ENCODE measurements at regions not wholly inside any gene's neighbourhood (a gene's known extent, or its start where the extent isn't known, plus 50 kb on each side); places are given as distances from the start of the nearest gene placed in this dataset.

DNA sequence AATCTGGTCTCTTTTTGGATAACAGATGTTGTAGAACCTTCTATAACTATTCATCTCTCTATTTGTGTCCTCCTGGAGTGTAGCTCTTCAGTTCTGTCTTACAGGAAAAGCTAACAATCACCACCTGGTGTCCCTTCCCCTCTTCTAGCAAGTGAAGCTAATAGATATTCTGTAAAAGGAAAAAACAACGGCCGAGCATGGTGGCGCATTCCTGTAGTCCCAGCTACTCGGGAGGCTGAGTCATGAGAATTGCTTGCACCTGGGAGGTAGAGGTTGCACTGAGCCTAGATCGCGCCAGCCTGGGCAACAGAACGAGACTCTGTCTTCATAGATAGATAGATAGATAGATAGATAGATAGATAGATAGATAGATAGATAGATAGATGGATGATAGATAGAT lies 779.4 kb downstream of the TUSC7 start:
- 76 to 86% (median 81%) methylated on average over 7 of the region's 7 CpGs for WGBS, 3 donors
- ATAC-seq (no peak), DNase-seq (no peak)
- no peaks in the 10 kb centered on the region for H3K9me3 ChIP-seq
- no peaks in the 10 kb centered on the region for H3K36me3 ChIP-seq (ENCODE audit: insufficient read depth in 1 of 2, low read depth in 1 of 2)
- H3K27me3 ChIP-seq (ENCODE audit: insufficient read depth in 3 of 3, low read length in 2 of 3), result no peaks in the 10 kb centered on the region
- TF ChIP-seq, protein P1, sequence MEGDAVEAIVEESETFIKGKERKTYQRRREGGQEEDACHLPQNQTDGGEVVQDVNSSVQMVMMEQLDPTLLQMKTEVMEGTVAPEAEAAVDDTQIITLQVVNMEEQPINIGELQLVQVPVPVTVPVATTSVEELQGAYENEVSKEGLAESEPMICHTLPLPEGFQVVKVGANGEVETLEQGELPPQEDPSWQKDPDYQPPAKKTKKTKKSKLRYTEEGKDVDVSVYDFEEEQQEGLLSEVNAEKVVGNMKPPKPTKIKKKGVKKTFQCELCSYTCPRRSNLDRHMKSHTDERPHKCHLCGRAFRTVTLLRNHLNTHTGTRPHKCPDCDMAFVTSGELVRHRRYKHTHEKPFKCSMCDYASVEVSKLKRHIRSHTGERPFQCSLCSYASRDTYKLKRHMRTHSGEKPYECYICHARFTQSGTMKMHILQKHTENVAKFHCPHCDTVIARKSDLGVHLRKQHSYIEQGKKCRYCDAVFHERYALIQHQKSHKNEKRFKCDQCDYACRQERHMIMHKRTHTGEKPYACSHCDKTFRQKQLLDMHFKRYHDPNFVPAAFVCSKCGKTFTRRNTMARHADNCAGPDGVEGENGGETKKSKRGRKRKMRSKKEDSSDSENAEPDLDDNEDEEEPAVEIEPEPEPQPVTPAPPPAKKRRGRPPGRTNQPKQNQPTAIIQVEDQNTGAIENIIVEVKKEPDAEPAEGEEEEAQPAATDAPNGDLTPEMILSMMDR (IDR thresholded peaks at IDR 0.05), result no peak
- no peak overlapping the region for H3K27ac ChIP-seq
- no peaks in the 10 kb centered on the region for H3K4me1 ChIP-seq
- intact Hi-C loops (cut with DNase I), result no loop called here
- H3K4me3 ChIP-seq, result no peak overlapping the region

- Histone ChIP-seq H3K4me3 (no peak overlapping the region), H3K36me3 (ENCODE audit: insufficient read depth in 1 of 2, low read depth in 1 of 2) (no peaks in the 10 kb centered on the region), H3K9me3 (no peaks in the 10 kb centered on the region), H3K27me3 (ENCODE audit: insufficient read depth in 3 of 3, low read length in 2 of 3) (no peaks in the 10 kb centered on the region), H3K4me1 (no peaks in the 10 kb centered on the region), H3K27ac (no peak overlapping the region)
- ATAC-seq (no peak), DNase-seq (no peak)
- intact Hi-C loops (cut with DNase I), result no loop called here
- TF ChIP-seq, protein P1 (IDR thresholded peaks at IDR 0.05), result no peak
- whole genome bisulfite sequencing, 3 donors, result 89 to 92% (median 90%) methylated on average over 2 of the region's 2 CpGs
Measured at GRCh38 chr3:117489663-117490079, 780.1 kb downstream of the TUSC7 start.

- Histone ChIP-seq H3K27me3 (ENCODE audit: insufficient read depth in 3 of 3, low read length in 2 of 3) (no peaks in the 10 kb centered on the region), H3K36me3 (ENCODE audit: insufficient read depth in 1 of 2, low read depth in 1 of 2) (no peaks in the 10 kb centered on the region), H3K4me1 (no peaks in the 10 kb centered on the region), H3K4me3 (no peak overlapping the region), H3K9me3 (no peaks in the 10 kb centered on the region), H3K27ac (no peak overlapping the region)
- no peak for DNase-seq
- no peak for ATAC-seq
- intact Hi-C loops (cut with DNase I), result no loop called here
- WGBS, 3 donors, result 51 to 70% (median 61%) methylated on average over 1 of the region's 1 CpG
- TF ChIP-seq, protein P1 (IDR thresholded peaks at IDR 0.05), result no peak
Measured at GRCh38 chr3:117490716-117491115, 781.1 kb downstream of the TUSC7 start.

DNA sequence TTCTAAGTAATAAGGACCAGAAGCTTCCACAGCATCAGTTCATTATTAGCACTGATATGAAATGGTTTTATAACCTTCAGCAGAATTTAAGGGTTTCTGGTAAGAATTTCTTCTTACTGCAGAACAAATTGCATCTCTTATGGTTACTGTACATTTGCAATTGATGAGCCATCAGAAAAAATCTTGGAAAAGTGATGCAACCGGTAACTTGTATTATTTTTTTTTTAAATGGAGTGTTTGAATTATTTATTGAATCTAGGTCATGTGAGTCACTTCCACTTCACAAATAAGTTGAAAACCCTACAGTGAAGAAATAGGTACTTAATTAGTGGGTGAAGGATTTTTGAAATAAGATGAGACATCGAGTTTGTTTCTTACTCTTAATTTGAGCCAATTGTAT lies 786.0 kb downstream of the TUSC7 start:
- Histone ChIP-seq H3K4me1 (no peaks in the 10 kb centered on the region), H3K27me3 (ENCODE audit: insufficient read depth in 3 of 3, low read length in 2 of 3) (no peaks in the 10 kb centered on the region), H3K4me3 (no peak overlapping the region), H3K9me3 (no peaks in the 10 kb centered on the region), H3K36me3 (ENCODE audit: insufficient read depth in 1 of 2, low read depth in 1 of 2) (no peaks in the 10 kb centered on the region), H3K27ac (no peak overlapping the region)
- ATAC-seq (no peak), DNase-seq (no peak)
- TF ChIP-seq, protein P1 (IDR thresholded peaks at IDR 0.05), result no peak
- intact Hi-C loops (cut with DNase I), result no loop called here
- 83 to 89% (median 88%) methylated on average over 2 of the region's 2 CpGs for WGBS, 3 donors

DNA sequence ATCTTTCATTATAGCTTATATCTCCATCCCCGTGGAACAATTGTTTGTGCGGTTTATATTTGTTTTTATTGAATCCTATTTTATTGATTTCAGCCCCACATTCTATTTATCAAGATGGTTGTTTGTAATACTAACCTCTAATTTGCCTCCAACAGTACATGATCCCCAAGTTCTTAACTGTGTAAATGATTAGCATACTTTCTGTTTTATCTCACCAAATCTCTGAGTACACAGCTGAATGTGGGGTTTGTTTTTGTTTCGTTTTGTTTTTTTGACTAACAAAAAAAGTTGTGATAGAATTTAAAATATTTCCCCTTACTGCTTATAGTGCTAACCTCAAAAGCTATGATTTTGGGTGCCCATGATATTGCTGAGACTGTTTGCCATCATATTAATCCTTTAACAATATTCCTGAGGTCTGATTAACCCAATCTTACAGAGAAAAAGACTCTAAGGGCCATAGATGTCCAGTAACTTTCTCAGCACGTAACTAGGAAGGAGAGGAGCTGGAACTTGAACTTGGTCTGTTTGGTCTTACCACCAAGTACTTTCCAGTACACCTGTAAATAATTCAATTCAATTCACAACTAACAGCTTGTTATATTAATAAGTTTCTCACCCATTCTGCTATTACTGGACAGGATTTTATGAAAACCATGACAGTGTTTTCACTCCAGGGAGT lies 789.8 kb downstream of the TUSC7 start:
- no peak overlapping the region for H3K27ac ChIP-seq
- DNase-seq (no peak), ATAC-seq (no peak)
- TF ChIP-seq, protein P1 (IDR thresholded peaks at IDR 0.05), result no peak
- 81 to 83% (median 83%) methylated on average over 4 of the region's 4 CpGs for WGBS, 3 donors
- intact Hi-C loops (cut with DNase I), result no loop called here
- no peaks in the 10 kb centered on the region for H3K36me3 ChIP-seq (ENCODE audit: insufficient read depth in 1 of 2, low read depth in 1 of 2)
- H3K4me3 ChIP-seq, result no peak overlapping the region
- H3K27me3 ChIP-seq (ENCODE audit: insufficient read depth in 3 of 3, low read length in 2 of 3), result no peaks in the 10 kb centered on the region
- H3K9me3 ChIP-seq, result no peaks in the 10 kb centered on the region
- no peaks in the 10 kb centered on the region for H3K4me1 ChIP-seq
